KBM-7 (cell line): ENCODE measurements at regions not wholly inside any gene's neighbourhood (a gene's known extent, or its start where the extent isn't known, plus 50 kb on each side); places are given as distances from the start of the nearest gene placed in this dataset.
"Not testable (repeated sequence)": the region's sequence is repeated elsewhere in the genome, so short reads cannot be mapped to it uniquely, and the experiment has no call there.

ENCODE experiments used
- DNase-seq: peaks from one replicate; pipeline ENCODE4 v3.0.0-alpha.2; 2015
- in situ Hi-C: fragments of 300-500 bp; cut with MboI; formaldehyde crosslinking; loops from 2 replicates; pipeline ENCODE4 v1.14.3; 2020; ENCODE audit warnings: low sequenced_read_pairs, low pct_unique_long_range_greater_than_20kb, mixed read lengths

DNA sequence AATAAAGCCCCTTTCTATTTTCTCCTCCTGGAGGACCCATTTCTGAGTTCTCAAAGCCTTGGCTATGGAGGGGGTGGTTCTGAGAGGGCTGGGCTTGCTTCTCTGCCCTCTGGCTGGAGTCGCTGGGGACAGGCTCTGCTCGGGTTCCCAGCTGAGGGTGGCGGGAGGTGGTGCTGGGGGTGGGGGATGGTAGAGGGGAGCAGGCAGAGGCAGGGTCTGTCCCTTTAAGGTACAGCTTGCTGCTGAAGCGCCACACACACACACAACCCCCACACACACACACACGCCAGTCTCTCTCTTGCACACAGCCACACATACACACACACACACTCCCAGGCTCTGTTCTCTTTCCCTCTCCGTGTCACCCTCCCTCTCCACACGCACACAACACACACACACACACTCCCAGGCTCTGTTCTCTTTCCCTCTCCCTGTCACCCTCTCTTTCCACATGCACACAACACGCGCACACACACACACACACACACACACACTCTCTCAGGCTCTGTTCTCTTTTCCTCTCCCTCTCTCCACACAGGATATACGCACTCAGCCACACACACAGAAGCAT, 69.8 kb upstream of the SSBP3 start:
- in situ Hi-C loops, result no loop called here
- DNase-seq, result peak; percentile 62

DNA sequence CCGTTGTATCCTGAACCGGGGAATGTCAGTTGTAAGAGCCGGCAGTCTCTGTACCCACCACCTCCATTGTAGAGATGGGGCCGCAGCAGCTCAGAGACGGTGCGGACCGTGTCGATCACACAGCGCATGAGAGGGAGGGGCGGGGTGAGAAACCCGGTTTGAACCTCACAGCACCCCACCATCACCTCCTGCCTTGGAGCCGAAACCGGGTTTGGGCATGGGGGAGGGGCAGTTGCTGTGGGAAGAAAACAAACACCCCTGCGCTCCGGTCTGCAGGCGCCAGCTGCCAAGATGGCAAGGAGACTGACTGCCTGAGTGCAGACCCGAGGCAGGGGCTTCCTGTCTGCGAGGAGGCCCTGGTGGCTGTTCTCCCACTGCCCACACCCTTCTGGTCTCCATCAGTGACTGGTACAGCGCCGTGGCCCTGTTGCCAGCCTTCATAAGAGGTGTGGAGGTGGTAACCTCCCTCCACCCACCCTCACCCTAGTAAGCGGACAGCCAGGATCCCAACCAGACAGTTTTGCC, 69.2 kb upstream of the SSBP3 start:
- DNase-seq, result no peak
- in situ Hi-C loops, result no loop called here

DNA sequence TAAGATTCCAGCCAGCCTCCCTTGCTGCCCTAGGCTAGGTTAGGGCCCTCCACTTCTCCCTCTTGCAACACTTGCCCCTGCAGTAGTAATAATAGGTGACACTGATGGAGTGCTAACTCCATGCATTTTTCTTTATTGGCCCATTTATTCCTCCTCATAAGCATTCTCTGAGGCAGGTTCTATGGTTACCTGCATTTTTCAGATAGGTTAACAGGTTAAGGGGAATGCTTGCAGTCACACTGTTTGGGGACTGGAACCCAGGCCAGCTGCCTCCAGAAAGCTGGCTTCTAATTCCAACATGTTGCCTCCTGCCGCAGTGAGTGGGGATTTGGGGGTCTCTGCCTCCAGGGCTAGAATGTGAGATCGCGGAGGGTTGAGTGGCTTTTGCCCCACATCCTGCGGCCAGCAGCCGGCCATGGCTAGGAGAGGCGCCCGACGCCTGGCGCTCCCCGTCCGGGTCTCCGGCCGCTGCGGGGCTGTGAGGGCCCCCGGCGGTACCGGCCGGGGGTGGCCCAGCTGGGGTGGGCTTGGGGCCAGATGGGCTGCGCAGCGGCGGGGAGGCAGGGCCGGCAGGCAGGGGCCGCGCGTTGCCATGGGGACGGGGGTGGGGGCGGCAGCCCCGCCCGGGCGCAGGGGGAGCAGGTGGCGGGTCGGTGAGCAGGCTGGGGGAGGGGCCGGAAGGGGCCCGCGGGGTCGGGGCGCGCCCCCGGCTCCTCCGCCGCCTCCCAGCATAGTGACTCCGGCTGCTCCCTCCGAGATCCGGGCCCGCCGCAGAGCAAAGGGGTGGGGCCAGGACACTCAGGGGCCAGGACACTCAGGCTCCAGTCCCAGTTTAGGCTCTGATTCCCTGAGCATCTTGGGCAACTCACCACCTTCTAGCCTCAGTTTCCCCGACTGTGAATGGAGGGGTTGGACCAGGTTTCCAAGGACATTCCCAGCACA, 68.4 kb upstream of the SSBP3 start:
- DNase-seq, result no peak
- in situ Hi-C loops, result no loop called here

DNA sequence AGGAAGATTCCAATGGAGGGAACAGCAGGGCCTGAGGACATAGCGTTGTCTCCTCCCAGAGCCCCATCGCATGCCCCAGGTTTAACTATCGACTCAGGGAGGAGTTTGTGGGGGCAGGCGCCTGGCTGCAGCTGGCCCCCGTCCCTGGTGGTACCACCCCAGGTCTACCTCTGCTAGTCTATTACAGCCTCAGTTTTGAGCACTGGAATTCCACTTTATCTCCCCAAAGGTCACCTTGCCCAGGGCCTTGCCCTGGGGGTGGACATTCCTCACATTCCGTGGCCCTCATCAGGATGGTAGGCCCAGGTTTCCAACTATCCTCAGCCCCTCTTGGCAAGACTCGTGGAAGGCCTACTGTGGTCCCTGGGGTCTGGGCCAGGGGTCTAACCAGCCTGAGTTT, 65.4 kb upstream of the SSBP3 start:
- in situ Hi-C loops, result no loop called here
- DNase-seq, result no peak

DNA sequence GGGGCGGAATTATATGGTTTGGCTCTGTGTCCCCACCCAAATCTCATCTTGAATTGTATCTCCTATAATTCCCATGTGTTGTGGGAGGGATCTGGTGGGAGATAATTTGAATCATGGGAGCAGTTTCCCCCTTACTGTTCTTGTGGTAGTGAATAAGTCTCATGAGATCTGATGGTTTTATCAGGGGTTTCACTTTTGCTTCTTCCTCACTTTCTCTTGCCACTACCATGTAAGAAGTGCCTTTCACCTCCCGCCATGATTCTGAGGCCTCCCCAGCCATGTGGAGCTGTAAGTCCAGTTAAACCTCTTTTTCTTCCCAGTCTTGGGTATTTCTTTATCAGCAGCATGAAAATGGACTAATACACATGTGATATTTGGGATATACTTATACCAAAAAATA, 63.2 kb upstream of the SSBP3 start:
- in situ Hi-C loops, DNase-seq: not testable (repeated sequence)

DNA sequence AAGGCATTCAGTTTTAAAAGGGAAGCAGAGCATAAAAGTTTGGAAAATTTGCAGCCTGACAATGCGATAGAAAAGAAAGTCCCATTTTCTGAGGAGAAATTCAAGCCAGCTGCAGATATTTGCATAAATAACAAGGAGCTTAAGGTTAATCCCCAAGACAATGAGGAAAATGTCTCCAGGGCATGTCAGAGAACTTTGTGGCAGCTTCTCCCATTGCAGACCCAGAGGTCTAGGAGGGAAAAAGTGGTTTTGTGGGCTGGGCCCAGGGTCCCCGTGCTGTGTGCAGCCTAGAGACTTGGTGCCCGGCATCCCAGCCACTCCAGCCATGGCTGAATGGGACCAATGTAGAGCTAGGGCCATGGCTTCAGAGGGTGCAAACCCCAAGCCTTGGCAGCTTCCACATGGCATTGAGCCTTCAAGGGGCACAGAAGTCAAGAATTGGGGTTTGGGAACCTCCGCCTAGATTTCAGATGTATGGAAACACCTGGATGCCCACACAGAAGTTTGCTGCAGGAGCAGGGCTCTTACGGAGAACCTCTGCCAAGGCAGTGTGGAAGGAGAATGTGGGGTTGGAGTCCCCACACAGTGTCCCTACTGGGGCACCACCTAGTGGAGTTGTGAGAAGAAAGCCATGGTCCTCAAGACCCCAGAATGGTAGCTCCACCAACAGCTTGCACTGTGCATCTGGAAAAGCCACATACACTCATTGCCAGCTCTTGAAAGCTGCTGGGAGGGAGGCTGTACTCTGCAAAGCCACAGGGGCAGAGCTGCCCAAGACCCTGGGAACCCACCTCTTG, 62.3 kb upstream of the SSBP3 start:
- peak; percentile 52 for DNase-seq
- in situ Hi-C loops, result not testable (repeated sequence)

DNA sequence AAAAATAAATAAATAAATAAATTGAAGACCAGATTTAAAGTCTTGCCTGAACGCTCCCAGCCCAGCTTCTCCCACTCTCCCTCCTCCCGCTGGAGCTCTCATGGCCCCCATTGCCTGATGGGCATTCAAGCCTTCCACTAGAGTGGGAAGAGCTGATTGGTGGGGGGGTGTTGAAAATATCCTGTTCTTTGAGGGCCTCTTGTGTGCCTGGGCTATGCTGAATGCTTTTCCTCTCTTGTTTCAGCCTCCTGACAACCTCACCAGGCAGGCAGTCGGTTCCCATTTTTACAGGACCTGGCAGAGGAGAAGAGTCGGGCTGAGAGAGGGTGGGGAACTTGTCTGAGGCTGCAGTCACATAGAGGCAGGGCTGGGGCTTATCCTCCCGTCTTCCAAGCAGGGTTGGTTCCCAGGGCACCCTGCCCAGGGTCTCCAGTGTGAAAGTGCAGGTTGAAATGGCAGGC, 59.2 kb upstream of the SSBP3 start:
- DNase-seq, result peak; percentile 42
- in situ Hi-C loops, result no loop called here

DNA sequence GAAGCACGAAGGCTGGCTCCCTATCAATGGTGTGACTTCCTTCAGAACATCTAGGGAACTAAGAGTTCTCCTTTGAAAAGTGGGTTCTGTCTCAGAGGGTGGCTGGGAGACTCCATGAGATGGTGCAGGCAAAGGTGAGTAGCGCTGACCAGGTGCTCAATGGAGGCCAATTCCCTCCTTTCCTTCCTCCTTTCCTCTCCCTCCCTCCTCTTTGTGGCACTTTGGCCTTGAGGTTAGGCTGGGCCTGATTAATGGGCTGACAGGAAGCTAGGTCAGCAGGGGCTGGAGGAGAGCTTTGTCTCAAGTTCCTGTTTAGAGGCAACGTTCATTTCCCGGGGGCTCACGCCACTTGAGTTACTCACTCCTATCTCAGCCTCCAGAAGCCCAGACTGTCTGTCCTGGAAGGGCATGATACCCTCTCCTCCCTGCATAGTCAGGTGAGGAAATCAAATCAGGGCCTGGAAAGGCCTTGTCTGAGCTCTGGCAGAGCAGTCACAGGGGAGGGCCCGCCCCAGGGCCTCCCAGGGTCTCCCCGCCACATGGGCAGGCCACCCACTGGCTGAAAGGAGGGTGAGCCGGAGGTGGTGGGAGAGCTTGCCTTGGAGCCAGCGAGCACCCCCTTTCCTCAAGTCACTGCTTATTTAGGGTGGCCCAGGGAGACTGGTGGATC, 58.4 kb upstream of the SSBP3 start:
- peak; percentile 79 for DNase-seq
- in situ Hi-C loops, result no loop called here

DNA sequence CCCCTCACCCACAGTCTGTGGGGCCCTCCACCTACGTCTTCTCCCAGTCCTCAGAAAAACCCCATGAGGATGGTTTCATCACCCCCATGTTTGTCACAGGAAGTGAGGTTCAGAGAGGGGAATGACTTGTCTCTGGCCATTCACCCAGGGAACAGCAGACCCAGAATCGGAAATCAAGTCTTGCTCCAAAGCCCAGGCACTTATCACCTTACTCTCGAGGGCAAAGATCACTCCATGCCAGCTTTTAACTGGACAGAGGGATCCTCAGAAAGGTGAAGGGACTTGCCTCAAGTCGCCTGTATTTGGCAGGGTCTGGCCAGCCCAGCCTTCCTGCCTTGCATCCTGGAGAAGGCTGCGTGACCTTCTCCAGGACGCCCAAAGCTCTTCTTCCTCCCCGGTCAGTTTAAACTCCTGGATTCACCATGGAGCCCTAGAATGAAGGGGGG, 57.9 kb upstream of the SSBP3 start:
- DNase-seq, result no peak
- in situ Hi-C loops, result no loop called here

DNA sequence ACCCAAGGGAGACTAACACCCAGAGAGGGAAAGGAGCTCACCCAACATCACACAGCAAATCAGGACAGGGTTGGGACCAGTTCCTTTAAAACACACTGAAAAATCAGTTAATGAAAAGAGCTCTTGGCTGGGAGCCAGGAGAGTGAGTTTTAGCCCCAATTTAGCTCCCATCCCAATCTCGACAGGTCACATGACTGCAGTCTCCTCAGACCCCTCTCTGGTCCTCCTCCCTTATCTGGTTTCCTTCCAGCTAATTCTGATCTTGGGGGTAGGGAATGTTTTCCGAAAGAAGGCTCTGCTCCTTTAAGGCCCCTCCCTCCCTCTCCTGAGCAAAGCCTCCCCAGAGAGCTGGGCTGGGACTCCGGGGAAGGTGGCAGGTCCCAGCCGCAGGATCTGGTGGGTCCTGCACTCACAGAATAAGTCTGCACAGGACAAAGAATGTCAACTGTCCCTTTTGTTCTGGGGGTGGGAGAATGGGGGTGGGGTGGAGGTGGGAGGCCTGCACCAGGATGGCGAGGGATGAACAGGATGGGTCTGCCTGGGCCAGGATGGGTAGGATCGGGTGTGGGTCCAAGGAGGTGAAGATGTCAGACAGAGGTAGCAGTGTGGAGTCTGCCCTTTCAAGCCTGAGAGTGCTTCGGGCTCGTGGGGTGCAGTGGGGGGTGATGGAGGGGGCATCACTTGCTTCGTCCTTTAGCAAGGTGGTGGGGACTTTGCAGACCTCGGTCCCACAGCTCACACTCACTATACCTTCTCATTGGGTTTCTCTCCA, 57.3 kb upstream of the SSBP3 start:
- in situ Hi-C loops, result no loop called here
- no peak for DNase-seq

DNA sequence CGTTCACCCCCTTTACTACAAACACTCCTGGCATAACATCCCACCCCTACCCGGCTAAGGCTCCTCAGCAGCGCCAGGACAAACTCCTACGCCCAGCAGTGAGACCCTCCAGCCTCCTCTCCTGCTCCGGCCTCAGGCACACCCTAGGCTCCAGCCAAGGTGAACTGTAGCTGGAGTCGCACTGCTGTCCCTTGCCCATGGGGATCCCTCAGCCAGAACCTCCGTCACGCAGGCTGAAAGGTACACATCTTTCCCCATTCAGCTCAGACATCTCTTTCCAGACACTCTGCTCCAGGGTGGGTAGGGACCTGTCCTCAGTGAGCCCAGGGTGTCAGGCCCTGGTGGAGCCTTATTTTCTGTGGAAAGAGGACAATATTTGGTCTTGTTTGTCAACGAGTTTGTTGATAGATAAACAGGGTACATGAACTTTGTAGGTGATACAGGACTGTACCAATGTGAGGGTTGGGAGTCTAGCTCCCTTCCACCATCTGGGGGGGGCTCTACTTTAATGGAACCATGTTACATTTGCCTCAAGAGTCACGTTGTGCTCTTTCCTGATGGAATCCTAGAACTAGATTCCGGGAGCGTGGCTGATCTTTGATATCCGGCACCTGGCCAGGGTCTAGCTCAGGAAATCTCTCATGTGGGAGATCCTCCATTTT, 56.5 kb upstream of the SSBP3 start:
- in situ Hi-C loops, result no loop called here
- no peak for DNase-seq

DNA sequence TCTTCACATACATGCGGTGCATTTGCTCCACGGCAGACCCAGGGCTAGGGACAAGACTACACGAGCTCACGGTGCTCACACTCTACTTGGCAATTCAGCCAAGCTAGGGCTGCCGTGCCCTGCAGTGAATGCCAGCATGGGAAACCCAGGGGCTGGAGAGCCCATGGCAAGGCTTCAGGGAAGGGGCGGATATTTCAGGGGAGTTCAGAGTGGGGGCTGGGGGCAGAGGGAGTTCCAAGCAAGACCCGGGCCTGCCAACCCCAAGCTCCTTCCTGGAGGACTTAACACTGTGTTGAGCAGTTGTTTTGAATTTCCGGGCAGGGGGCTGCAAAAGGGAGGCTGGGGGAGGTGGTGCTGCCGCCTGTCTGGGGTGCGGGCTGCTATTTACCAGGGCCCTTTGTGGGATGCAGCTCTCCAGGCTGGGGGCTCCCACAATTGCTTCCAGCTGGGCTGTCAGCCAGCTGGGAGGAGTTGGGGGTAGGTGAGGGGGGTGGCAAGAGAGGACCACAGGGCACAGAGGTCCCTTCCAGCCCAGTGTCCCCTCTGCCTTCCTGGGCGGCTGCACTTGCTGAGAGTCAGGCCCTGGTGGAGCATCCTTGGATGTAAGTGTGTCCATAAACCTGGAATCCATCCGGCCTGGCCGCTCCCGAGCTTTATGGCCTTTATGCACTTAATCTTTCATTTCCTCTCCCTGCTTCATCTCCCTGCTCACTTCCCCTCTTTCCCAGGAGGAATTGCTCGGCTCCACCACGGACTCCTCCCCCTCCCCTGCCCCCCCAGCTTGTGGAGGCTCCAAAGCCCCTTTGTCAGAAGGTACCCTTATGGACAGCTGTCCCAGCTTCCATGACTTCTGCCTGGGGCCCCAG, 55.8 kb upstream of the SSBP3 start:
- in situ Hi-C loops, result no loop called here
- no peak for DNase-seq

DNA sequence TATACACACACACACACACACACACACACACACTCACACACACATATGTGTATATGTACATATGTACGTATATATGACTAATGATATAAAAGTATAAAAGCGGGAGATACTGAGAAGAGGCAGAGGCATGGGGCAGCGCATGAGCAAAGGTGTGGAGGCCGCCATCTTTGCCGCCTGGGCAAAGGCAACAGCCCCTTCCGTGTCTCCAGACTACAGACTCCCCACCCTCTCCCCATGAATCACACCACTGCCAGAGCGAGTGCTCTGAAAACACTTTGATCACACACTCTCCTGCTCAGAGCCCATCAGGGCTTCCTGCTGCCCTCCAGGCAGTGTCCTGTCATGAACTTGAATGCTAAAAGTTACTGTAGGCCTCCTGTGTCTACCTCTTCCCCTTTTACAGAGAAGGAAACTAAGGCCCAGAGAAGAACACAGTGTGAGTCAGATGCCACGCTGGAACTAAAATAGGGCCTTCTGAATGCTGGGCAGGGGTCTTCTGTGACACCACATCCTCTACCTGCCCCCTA, 54.7 kb upstream of the SSBP3 start:
- in situ Hi-C loops, result no loop called here
- DNase-seq, result no peak

DNA sequence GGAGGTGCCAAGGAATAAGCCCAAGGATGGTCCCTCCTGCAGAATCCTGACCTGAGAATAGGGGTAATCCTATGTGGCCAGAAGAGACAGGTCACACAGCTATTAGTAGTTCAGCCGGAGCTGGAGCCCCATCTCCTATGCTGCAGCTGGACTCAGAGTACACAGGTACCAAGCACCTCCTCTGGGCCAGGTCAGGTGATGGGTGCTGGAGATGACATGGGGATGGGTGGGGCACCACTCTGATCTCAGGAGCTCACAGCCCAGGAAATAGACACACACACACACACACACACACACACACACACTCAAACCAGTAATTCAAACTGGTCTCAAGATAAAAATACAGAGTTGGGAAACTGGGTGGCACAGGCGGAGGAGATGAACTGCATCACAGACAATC, 54.2 kb upstream of the SSBP3 start:
- in situ Hi-C loops, result no loop called here
- no peak for DNase-seq

DNA sequence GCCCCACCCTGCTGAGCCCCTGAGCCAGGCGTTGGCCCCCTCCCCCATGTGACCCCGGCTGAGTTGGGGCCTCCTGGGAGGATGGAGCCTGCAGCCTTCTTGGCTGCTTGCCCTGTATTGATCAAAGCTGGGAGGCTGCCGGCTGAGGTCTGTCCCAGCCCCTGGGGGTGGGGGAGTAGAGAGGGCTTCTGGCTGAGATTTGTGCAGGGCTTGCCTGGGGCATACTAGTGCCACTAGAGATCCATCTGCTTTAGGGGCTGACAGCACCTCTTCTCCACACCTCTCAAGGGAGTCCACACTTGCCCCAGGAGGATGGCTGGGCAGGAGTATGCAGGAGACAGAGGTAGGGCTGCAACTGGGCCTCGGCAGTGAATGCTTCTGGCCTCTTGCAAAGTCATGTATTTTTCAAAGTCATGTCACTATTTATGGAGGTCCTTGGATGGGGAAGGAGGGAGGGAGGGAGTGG, 53.6 kb upstream of the SSBP3 start:
- in situ Hi-C loops, result no loop called here

DNA sequence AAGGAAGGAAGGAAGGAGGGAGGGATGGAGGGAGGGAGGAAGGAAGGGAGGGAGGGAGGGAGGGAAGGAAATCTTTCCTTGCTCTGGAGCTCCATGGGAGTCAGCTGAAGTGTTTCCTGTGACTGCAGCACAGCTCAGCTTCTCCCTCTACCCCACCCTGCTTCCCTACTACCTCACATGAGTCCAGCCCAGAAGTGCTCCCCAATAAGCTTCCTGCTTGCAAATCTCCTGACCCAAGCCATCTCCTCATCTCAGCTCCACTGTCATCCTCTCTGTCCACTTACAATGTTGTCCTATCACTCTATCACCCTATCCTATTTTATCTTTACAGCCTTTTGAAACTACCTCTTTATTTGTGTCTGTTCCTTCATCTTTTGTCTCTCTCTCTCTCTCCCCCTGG, 52.9 kb upstream of the SSBP3 start:
- in situ Hi-C loops, result no loop called here
- no peak for DNase-seq

More for the DNA sequence above, 53.6 kb upstream of the SSBP3 start:
- no peak for DNase-seq
